Skin epidermis (tissue), 12 donors: ENCODE measurements at regions not wholly inside any gene's neighbourhood (a gene's known extent, or its start where the extent isn't known, plus 50 kb on each side); places are given as distances from the start of the nearest gene placed in this dataset.
"Not testable (repeated sequence)": the region's sequence is repeated elsewhere in the genome, so short reads cannot be mapped to it uniquely, and the experiment has no call there.

Experiments used
- H3K27ac ChIP-seq, 21 experiments: fragments of 200-600 bp; sonication (generic) in 11 of 21; one replicate each; pipeline ENCODE4 v1.5.0; 2020; ENCODE audit warnings: mild to moderate bottlenecking in 3 of 21, inconsistent platforms in 2 of 21, moderate library complexity in 2 of 21
- H3K4me3 ChIP-seq, 7 experiments: fragments of 200-600 bp; sonication (generic) in 2 of 7; one replicate each; pipeline ENCODE4 v1.5.0; 2020; ENCODE audit warnings: inconsistent platforms in 2 of 7, mild to moderate bottlenecking in 2 of 7, moderate library complexity in 1 of 7

DNA sequence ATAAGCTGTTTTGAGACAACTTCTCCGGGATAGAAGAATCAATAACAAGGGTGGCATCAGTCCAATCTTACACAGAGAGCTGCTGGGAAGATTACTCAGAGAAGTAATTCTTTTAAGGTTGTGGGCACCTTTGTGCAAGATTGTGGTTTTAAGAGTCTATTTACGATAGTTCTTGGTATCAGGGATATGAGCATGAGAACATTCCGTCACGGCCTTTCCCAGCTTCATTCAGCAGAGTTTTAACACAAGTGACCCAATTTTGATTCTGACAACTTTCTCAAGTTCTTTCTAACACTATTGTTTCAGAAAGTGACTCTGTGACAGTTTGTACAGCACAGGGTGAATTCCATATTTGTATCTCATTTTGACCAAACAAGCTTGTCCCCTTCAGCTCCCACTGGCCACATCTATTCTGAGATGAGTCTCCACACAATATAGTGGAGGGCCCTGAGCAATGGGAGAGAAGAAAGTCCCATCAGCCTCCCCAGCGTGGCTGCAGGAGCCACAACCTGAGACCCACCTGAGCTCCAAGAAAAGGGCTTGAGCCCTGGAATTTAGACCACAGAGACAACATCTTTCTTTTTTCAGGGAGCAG lies 869.2 kb downstream of the TMEM121 start:
- Histone ChIP-seq H3K27ac (no peak overlapping the region), H3K4me3 (no peak overlapping the region)

DNA sequence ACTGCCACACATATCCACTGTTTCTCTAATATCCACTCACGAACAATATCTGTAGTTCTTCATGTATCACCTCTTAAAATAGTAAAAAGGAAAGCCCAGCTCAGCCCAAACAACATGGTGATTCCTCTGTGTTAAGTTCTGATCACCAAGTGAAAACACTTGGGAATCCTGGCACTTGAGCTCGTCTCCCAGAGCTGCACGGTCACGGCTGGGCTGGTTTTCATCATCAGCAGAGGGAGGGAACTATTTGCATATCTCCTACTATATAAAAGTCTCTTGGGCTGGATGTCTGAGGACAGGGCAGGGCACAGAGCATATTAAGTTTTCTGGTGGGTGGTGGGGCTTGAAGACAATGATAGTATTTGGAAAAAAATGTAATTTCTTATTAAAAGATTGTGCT lies 870.6 kb downstream of the TMEM121 start:
- Histone ChIP-seq H3K27ac (no peak overlapping the region), H3K4me3 (no peak overlapping the region)

DNA sequence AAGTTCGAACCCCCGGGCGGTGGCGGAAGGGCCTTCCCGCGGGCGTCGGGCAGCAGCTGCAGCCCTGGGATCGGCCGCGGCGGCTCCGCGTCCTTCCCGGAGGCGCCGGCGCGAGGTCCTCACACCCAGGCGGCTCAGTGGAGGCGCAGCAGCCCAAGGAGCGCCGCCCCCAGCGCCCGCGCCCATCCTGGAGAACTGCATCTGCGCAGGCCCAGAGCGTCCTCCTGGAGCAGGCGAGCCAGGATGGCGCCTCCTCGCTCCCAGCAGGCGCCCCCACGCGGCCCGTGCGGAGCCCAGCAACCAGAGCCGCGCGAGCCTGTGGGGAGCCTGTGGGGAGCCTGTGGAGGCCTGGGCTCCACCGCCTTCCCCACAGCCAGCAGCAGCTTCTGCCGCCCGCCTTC lies 872.5 kb downstream of the TMEM121 start:
- not testable (repeated sequence) for H3K27ac ChIP-seq, H3K4me3 ChIP-seq

DNA sequence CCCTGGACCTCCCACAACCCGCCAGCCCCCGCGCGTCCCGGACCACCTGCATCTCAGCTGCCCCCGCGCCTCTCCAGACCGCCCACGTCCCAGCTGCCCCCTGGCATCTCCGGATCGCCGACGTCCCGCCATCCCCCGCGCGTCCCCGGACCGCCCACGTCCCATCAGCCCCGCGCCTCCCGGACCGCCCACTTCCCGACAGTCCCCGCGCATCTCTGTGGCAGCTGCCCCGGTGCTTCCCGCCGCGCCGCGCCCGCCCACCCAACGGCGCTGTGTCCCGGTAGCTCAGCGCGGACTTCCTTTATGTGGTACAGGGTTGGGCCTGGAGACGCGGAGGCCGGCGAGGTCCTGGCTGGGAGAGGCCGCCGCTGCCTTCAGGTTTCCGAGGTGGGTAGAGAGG lies 874.9 kb downstream of the TMEM121 start:
- not testable (repeated sequence) for H3K27ac ChIP-seq, H3K4me3 ChIP-seq

DNA sequence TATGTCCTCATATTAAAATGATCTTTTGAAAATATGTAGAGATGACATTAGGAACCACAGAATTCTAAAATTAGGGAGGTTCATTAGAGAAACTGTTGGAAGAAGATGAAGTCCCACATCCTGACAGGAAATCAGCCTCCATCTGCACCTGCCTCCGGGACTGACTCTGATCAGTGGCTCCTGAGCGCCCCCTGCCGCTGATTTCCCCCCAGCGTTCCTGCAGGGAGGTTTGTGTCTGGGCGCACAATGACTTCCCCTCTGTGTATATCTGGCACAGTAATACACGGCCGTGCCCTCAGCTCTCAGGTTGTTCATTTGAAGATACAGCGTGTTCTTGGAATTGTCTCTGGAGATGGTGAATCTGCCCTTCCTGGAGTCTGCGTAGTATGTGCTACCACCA lies 883.8 kb downstream of the TMEM121 start:
- H3K27ac ChIP-seq, H3K4me3 ChIP-seq: not testable (repeated sequence)

DNA sequence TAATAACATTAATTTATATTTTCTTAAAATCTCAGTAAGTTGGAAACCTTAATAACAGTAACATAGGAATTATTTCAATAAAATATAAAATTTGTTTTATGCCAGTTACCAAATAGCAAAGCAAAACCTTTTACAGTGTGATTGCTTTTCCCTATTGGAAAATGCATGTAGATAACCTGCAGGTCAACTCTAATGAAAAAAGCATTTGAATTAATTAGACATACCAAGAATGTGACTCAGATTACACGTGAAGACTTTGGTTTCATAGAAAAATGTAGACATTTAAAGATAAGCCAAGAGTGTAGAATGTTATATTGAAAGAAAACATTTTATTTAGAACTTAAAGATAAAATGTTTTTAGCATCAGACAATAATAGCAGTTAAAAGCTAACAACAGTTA lies 888.1 kb downstream of the TMEM121 start:
- H3K27ac ChIP-seq = no peak overlapping the region
- no peak overlapping the region for H3K4me3 ChIP-seq

DNA sequence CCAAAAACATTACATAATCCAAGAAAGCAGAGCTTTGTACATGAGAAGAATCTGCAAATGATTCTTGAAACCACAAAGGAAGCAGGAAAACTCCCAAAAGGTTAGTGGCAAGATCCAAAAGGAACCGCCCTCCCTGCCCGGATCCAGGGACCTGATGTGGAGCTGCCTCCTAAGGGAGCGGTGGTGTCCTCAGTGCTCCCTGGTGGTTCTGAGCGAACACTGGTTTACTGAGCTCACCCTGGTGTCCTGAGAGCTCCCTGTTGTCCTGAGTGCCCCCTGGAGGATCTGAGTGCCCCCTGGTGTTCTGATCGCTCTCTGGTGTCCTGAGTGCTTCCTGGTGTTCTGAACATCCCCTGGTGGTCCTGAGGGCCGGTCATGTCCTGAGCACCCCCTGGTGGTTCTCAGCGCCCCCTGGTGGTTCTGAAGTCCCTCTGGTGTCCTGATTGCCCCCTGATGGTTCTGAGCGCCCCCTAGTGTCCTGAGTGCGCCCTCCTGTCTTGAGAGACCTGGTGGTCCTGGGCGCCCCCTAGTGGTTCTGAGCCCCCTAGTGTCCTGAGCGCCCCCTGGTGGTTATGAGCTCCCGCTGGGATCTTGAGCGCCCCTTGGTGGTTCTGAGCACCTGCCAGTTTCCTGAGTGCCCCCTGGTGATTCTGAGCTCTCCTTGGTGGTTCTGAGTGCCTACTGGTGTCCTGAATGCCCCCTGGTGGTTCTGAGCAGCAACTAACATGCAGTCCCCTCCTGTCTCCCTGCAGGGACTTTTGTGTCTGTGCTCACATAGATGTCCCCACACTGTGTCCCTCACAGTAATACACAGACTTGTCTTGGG lies 891.1 kb downstream of the TMEM121 start:
- H3K4me3 ChIP-seq = no peak overlapping the region
- H3K27ac ChIP-seq = no peak overlapping the region

DNA sequence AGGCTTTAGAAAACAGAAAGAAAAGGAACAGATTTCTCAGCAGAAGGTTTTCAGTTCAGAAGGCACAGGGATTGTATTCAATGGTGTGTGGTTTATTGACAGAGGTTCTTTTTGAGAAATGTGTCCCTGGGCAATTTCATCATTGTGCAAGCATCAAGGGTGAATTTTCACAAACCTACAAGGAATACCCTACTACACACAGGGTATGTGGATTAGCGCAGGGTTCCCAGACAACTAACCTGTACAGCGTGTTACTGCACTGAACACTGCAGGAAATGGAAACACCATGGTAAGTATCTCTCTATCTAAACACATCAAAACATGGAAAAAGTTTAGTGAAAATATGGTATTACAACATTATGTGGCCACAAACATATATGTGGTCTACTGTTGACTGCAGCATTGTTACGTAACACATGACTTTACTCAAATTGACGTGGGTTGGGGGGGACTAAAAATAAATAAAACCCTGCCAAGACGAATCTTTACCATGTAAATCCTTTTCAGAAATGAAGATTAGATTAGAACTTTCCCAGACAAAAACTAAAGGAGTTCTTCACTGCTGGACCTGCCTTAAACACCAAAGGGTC lies 893.1 kb downstream of the TMEM121 start:
- H3K27ac ChIP-seq = no peak overlapping the region
- no peak overlapping the region for H3K4me3 ChIP-seq

DNA sequence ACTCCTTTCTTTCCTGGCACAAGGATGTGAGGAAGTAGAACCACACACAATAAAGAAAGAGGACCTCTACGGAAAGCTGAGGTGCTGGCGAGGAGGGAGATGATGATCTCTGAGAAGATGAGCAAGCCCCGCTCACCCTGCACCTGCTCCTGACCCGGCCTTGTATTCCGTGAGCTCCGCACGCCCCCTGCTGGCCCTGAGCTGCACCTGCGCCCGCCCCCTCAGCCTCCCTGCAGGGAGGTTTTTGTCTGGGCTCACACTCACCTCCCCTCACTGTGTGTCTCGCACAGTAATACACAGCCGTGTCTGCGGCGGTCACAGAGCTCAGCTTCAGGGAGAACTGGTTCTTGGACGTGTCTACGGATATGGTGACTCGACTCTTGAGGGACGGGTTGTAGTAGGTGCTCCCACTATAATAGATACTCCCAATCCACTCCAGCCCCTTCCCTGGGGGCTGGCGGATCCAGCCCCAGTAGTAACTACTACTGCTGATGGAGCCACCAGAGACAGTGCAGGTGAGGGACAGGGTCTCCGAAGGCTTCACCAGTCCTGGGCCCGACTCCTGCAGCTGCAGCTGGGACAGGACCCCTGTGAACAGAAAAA lies 895.1 kb downstream of the TMEM121 start:
- not testable (repeated sequence) for H3K4me3 ChIP-seq, H3K27ac ChIP-seq

DNA sequence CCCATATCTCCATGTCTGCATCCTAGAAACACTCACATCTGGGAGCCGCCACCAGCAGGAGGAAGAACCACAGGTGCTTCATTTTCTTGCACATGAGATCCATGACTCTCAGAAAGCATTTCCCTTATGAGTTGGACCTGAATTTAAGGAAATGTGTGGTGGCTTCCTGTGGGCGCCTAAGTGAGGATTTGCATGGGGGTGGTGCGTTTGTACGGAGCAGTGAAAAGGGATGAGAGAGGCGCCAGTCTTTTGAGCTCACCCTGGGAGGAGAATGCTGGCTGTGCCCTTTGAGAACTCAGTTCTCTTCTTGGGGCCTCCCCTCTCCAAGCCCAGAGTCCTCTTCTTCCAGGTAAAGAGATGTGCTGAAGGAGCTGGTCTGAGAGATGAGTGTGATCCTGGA lies 895.7 kb downstream of the TMEM121 start:
- no peak overlapping the region for H3K27ac ChIP-seq

DNA sequence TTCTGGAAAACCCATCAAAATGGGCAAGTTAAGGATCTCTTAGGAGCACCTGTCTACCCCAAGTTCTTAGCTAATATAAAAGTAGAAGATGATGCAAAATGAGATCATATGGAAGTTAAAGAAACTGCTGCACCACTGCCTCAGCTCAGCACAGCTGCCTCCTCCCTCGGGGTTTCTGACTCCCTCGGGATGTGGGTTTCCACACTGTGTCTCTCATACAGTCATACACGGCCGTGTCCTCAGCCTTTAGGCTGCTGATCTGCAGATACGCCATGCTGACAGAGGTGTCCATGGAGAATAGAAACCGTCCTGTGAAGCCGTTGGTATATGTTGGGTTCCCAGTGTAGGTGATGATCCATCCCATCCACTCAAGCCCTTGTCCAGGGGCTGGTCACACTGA lies 898.8 kb downstream of the TMEM121 start:
- H3K27ac ChIP-seq, H3K4me3 ChIP-seq: not testable (repeated sequence)

More for the DNA sequence above, 895.7 kb downstream of the TMEM121 start:
- H3K4me3 ChIP-seq = no peak overlapping the region

DNA sequence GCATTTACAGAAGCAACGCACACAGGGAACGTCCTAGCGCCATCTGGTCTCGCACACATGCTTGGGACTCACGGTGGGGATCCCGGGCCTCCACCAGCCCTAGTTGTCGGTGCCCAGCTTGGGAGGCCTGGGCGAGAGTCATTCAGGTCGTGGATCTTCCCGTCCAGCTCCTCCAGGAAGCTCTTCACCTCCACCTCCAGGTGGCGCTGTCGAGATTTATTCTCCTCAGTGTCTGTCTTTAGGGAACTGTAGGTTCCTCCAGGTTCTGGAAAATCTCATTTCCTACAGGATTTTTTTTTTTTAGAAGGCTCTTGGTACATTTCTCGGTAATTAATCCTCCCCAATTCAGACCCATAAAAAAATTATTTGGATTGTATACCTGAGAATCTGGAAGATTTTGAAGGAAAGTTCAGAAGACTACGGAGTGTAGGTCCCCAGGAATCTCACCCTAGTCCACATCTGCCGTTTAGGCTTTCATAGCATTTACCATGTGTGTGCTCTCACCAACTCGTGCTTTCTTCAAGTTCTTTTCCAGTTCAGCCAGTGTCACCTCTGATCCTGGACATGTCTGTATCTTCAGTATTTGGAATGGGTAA lies 910.0 kb downstream of the TMEM121 start:
- Histone ChIP-seq H3K27ac (no peak overlapping the region), H3K4me3 (no peak overlapping the region)

DNA sequence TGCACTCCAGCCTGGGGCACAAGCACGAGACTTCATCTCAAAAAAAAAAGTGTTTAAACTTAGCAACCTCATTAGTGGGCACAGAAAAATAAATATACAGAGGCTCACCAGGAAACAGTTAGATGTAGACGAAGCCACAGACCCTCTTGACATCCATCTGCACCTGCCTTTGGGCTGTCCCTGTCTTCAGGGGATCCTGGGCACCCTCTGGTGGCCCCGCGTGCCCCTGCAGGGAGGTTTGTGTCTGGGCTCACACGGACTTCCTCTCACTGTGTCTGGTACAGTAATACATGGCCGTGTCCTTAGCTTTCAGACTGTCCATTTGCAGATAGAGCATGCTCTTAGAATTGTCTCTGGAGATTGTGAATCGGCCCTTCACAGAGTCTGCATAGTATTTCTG lies 916.5 kb downstream of the TMEM121 start:
- H3K27ac ChIP-seq = no peak overlapping the region
- H3K4me3 ChIP-seq = no peak overlapping the region

DNA sequence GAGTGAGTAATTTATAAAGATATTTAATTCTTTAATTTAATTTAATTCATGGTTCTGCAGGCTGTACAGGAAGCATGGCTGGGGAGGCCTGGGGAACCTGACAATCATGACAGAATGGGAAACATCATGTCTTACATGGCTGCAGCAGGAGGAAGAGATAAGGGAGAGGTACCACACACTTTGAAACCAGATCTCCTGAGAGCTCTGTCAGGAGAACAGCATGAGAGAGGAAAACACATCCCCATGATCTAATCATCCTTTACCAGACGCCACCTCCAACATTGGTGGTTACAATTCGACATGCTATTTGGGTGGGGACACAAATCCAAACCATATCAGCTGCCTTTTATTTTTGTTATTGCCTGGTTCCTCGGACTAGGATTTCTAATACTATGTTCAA lies 928.6 kb downstream of the TMEM121 start:
- no peak overlapping the region for H3K27ac ChIP-seq
- no peak overlapping the region for H3K4me3 ChIP-seq

DNA sequence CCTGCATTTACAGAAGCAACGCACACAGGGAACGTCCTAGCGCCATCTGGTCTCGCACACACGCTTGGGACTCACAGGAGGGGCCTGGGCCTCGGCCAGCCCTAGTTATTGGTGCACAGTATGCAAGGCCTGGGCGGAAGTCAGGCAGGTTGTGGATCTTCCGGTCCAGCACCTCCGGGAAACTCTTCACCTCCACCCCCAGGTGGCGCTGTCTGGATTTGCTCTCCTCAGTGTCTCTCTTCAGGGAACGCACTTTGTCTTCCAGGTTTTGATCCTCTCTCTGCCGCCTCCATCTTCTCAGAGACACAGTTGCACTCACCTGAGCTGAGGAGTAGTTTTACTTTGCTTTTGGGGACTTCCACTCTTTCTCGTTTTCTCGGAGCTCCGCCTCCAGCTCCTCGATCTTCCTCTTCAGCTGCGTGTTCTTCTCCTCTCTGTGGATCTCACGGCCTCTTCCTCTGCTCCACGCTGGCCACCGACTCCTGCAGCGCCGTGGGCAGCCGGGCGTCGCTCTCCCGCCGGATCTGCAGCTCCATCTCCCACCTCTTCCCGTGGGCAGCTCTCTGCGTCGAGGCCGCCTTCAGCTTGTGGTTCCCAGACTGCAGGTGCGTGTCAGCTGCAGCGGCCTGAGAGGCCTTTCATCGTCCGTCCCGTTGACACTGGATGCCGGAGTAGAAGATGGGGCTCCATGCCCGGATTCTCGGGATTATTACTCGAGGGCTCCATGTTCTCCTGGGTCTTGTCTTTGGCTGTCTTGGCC lies 933.8 kb downstream of the TMEM121 start:
- no peak overlapping the region for H3K4me3 ChIP-seq
- H3K27ac ChIP-seq = no peak overlapping the region

DNA sequence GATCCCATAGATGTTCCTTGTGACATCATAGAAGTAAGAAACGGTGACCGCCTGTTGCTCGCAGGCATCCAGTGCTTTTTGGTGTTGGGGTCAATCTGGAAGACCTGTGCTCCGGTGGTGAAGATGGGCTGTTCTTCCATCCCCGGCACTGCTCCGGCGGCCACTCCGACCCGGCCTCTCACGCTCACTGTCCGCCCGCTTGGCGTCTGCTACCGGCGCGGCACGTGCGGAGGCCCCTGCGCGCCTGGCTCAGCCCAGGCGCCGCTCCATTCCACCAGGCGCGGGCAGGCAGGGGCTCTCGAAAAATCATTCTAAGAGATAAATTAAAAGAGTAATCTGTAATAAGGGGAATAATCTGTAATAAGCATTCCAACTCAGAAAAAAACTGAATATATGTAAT lies 934.5 kb downstream of the TMEM121 start:
- H3K27ac ChIP-seq = no peak overlapping the region
- no peak overlapping the region for H3K4me3 ChIP-seq

DNA sequence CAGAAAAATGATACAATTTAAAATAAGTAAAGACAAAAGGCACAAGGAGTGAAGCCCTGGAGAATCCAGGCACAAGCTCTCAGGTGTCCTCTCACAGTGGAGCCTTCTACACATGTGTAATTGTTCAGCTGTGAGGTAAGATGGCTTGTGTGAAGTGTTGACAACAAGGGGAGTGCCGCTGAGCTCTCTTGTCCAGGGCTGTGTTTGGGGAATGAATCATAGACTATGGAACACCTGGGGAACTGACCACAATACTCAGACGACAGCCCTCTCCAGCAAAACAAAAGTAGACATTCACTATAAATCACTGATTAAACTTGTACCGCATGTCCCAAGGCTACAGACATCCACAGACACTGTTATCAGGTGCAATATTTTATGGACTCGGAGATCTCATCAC lies 940.1 kb downstream of the TMEM121 start:
- not testable (repeated sequence) for H3K27ac ChIP-seq, H3K4me3 ChIP-seq

DNA sequence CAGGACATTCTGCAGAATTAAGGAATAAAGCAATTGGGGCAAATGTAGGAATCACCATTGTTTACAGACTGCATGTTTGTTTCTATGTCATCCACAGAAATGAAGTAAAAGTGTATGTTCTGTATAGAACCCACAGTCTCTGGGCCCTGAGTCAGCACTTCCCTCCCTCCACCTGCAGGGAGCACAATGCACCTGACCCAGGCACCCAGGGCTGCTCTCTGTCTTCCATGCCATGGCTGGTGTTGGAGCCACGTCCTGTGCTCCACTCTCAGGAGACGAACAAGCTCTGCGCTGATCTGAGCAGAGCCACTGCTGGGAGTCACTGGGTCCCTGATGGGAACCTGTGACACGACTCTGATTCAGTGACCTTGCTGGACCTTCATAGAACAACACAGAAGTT lies 942.5 kb downstream of the TMEM121 start:
- H3K27ac ChIP-seq, H3K4me3 ChIP-seq: not testable (repeated sequence)

DNA sequence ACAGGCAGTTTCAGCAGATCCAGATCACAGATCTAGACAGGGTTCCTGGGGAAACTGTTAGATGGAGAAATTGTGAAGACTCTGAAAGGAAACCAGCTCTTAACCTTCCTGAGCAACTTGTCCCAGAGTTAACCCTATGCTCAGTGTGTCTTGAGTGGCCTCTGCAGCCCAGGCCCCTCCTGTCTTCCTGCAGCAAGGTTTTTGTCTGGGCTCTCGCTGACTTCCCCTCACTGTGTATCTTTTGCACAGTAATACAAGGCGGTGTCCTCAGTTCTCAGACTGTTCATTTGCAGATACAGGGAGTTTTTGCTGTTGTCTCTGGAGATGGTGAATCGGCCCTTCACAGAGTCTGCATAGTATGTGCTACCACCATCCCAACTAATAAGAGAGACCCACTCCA lies 943.6 kb downstream of the TMEM121 start:
- not testable (repeated sequence) for H3K27ac ChIP-seq, H3K4me3 ChIP-seq
